Thyroid gland (tissue), 4 donors: ENCODE measurements at regions not wholly inside any gene's neighbourhood (a gene's known extent, or its start where the extent isn't known, plus 50 kb on each side); places are given as distances from the start of the nearest gene placed in this dataset.
"Not testable (repeated sequence)": the region's sequence is repeated elsewhere in the genome, so short reads cannot be mapped to it uniquely, and the experiment has no call there.

Experiments used
- DNase-seq, 2 donors: peaks; one replicate each; pipeline ENCODE4 v3.0.0-alpha.2; 2019
- H3K27ac ChIP-seq, 3 donors: fragments of 200-600 bp; sonication (generic); 1 replicate in 2 of 3; 2 replicates in 1 of 3; pipeline ENCODE4 v1.5.1; 2016 to 2019; ENCODE audit warnings: mild to moderate bottlenecking in 1 of 3, moderate library complexity in 1 of 3
- H3K27me3 ChIP-seq: fragments of 200-600 bp; sonication (generic); one replicate; pipeline ENCODE4 v1.5.1; 2019
- H3K36me3 ChIP-seq, 2 donors: fragments of 200-600 bp; sonication (generic); one replicate each; pipeline ENCODE4 v1.5.1; 2016 to 2019
- H3K4me1 ChIP-seq, 2 donors: fragments of 200-600 bp; sonication (generic); one replicate each; pipeline ENCODE4 v1.5.1; 2017 to 2019
- H3K4me3 ChIP-seq, 3 donors: fragments of 200-600 bp; sonication (generic); replicated peaks in 1 of 3; 1 replicate in 2 of 3; 2 replicates in 1 of 3; pipeline ENCODE4 v1.5.1; 2016; ENCODE audit warnings: mild to moderate bottlenecking in 1 of 3
- H3K9me3 ChIP-seq: fragments of 200-600 bp; sonication (generic); one replicate; pipeline ENCODE4 v1.5.1; 2017
- POLR2A ChIP-seq, 2 donors: fragments of 450-650 bp; IDR thresholded peaks; one replicate each; pipeline ENCODE4 v1.6.1; 2017; ENCODE audit warnings: antibody characterized with exemption in 2 of 2, mild to moderate bottlenecking in 2 of 2, moderate library complexity in 1 of 2
- WGBS, 2 donors: methylation state at CpG; one replicate each; pipeline ENCODE4 v1.1.5; 2017; 5-methylcytosine and 5-hydroxymethylcytosine counted together
- intact Hi-C: fragments of 100-400 bp; cut with DNase I; formaldehyde crosslinking; loops from one replicate; pipeline ENCODE4 v1.15.1; 2023
- TF ChIP-seq, protein P1 (sequence below), 6 experiments: fragments of 200-600 bp in 3 of 6; fragments of 450-650 bp in 3 of 6; sonication (generic) in 3 of 6; IDR thresholded peaks; one replicate each; pipeline ENCODE4 v1.5.1; 2016 to 2019; ENCODE audit warnings: antibody characterized with exemption in 6 of 6, mild to moderate bottlenecking in 2 of 6, inconsistent platforms in 1 of 6, moderate library complexity in 1 of 6

DNA sequence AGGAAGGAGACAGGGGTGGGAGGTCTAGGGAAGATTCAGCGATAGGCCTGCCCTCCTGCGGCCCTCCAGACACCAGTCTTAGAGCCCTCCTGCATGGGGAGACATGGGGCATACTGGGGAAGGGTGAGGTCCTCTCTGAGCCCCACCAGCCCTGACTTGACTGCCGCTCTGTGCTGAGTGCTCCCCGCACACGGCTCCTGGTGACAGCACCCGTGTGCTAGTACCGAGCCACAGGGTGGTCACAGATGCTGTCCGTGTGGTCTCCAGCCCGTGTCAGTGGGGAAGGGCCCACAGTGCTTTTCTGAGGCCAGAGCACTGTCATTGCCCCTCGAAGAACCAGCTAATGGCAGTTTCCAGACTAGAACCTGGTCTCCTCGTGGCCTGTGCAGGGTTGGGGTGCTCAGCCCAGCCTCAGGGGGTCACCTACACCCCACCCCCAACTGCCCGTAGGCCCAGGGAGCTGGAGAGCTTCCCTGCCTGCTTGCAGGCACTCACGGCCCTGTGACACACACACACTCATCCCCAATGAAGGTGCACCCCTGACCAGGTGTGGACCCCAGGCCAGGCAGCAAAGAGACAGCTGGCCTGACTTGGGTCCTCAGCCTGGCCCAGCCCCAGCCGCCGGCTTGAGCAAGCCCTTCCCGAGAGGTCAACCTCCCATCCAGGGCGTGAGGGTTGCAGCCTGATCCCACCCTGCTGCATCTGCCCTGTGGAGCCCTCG lies 86.0 kb upstream of the RET start:
- WGBS, 2 donors = 77 to 87% methylated on average over 5 to 16 of the region's 18 CpGs
- Histone ChIP-seq H3K27ac (no peak overlapping the region), H3K27me3 (no peaks in the 10 kb centered on the region), H3K4me3 (no peak overlapping the region), H3K4me1 (no peaks in the 10 kb centered on the region), H3K9me3 (no peaks in the 10 kb centered on the region), H3K36me3 (no peaks in the 10 kb centered on the region)
- TF ChIP-seq, protein P1, sequence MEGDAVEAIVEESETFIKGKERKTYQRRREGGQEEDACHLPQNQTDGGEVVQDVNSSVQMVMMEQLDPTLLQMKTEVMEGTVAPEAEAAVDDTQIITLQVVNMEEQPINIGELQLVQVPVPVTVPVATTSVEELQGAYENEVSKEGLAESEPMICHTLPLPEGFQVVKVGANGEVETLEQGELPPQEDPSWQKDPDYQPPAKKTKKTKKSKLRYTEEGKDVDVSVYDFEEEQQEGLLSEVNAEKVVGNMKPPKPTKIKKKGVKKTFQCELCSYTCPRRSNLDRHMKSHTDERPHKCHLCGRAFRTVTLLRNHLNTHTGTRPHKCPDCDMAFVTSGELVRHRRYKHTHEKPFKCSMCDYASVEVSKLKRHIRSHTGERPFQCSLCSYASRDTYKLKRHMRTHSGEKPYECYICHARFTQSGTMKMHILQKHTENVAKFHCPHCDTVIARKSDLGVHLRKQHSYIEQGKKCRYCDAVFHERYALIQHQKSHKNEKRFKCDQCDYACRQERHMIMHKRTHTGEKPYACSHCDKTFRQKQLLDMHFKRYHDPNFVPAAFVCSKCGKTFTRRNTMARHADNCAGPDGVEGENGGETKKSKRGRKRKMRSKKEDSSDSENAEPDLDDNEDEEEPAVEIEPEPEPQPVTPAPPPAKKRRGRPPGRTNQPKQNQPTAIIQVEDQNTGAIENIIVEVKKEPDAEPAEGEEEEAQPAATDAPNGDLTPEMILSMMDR (IDR thresholded peaks at IDR 0.05) = no peak
- no peak for TF ChIP-seq POLR2A (IDR thresholded peaks at IDR 0.05)
- DNase-seq = no peak
- intact Hi-C loops = no loop called here

DNA sequence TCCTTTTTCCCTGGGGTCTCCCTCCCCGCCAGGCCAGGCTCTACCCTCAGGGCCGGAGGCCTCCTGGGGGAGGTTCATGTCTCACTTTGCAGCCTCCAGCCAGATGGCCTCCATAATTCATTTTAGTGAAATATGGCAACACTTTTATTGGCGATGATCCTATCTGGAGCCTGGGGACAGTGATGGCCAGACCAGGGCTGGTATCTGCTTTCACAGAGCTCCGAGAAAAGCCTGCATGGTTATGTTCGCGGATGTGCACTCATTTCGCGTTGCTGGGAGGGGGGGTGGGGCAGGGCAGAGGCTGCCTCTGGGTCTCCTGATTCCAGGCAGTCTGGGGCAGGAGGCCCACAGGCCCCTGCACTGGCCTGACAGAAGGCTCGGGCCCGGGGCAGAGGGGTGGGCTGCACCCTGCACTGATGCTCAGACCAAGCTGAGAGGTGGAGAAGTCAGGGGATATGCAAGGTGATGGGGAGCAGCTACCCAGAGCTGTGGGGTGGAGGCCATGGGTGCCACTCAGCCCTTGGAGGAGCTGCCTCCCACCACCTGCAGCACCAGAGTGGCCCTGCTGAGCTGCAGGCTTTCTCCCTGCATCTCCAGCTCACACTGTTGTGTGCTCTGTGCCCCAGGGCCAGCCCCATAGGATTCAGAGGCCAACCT lies 85.3 kb upstream of the RET start:
- intact Hi-C loops = no loop called here
- Histone ChIP-seq H3K27me3 (no peaks in the 10 kb centered on the region), H3K36me3 (no peaks in the 10 kb centered on the region), H3K27ac (no peak overlapping the region), H3K4me1 (no peaks in the 10 kb centered on the region), H3K4me3 (no peak overlapping the region), H3K9me3 (no peaks in the 10 kb centered on the region)
- no peak for DNase-seq
- TF ChIP-seq POLR2A (IDR thresholded peaks at IDR 0.05) = no peak
- TF ChIP-seq, protein P1 (IDR thresholded peaks at IDR 0.05) = no peak
- 85 to 91% methylated on average over 4 to 10 of the region's 10 CpGs for WGBS, 2 donors

DNA sequence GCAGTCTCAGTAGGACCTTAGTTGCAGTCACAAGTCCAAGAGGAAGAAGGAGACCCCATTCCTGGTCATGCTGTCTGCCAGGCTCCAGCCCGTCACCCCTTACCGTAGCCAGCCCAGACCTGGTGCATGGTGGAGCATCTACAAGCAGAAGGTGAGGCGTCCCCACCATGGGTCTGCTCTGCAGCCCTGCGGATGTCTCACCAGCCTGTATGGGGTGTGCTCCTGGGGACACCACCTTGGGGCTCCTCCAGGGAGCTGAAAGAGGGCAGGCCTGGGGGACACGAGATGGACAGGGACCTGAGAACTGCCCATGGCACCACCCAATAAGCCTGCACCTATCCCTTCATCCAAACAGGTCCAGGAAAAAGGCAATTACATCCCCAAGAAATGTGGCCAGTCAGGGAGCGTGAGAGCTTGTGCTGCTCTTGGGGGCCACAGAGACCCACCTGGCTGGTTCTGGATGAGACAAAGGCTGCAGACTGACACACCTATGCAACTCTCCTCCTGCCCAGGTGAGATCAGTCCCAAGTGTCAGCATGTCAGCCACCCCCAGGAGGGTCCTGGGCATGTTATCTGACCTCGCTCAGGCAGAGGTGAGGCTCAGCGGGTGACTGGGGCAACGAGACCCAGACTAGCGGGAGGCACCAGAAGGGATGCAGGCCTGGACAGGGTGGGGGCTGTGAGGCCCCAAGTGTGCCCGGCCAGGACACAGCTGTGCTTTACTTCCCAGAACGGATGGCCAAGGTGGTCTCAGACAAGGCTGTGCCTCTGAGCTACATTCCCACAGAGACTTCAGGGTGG lies 84.5 kb upstream of the RET start:
- no peak for TF ChIP-seq POLR2A (IDR thresholded peaks at IDR 0.05)
- TF ChIP-seq, protein P1 (IDR thresholded peaks at IDR 0.05) = no peak
- no peak overlapping the region for H3K27ac ChIP-seq
- DNase-seq = no peak
- WGBS, 2 donors = 83 to 94% methylated on average over 8 to 9 of the region's 12 CpGs
- H3K36me3 ChIP-seq = no peaks in the 10 kb centered on the region
- H3K27me3 ChIP-seq = no peaks in the 10 kb centered on the region
- H3K4me3 ChIP-seq = no peak overlapping the region
- intact Hi-C loops = no loop called here
- H3K4me1 ChIP-seq = no peaks in the 10 kb centered on the region
- no peaks in the 10 kb centered on the region for H3K9me3 ChIP-seq

DNA sequence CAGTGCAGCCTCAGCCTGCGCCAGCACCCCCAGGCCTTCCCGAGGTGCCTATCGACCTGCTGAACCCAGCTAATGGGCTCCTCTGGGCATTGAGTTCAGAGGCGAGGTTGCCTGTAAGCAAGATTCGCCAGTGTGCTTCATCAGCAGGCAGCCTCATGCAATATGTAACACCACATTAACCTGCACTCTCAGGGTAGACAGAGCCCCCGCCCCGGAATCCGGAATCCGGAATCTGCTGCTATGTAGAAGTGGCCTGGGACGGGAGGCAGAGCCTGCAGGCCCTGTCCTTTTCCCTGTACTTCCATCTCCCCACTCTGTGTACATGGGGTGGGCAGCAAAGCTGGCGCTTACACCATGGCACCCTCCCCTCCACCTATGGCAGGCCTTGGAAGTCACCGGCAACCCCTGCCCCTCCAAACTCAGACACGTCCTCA lies 83.9 kb upstream of the RET start:
- Histone ChIP-seq H3K4me3 (no peak overlapping the region), H3K27ac (no peak overlapping the region), H3K27me3 (no peaks in the 10 kb centered on the region), H3K4me1 (no peaks in the 10 kb centered on the region), H3K36me3 (no peaks in the 10 kb centered on the region), H3K9me3 (no peaks in the 10 kb centered on the region)
- WGBS, 2 donors = 94 to 97% methylated on average over 10 to 13 of the region's 13 CpGs
- intact Hi-C loops = no loop called here
- DNase-seq = no peak
- TF ChIP-seq, protein P1 (IDR thresholded peaks at IDR 0.05) = no peak
- TF ChIP-seq POLR2A (IDR thresholded peaks at IDR 0.05) = no peak

DNA sequence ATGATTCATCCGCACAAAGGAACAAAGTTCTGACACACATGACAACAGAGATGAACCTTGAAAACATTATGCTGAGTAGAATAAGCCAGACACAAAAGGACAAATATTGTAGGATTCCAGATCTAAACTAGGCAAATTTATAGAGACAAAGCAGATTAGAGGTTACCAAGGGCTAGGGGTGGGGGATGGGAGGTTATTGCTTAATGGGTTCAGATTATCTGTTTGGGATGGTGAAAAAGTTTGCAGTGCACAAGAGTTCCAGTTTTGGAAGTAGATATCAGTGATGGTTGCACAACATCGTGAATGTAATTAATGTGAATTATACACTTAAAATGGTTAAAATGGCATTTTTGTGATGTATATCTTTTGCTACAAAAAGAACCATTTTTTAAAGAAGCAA lies 82.0 kb upstream of the RET start:
- intact Hi-C loops, H3K4me1 ChIP-seq, H3K9me3 ChIP-seq, H3K36me3 ChIP-seq, H3K27ac ChIP-seq, H3K4me3 ChIP-seq, H3K27me3 ChIP-seq, DNase-seq: not testable (repeated sequence)
- WGBS, 2 donors = 95 to 97% methylated on average over 1 of the region's 2 CpGs
